Keratinocyte (primary cell): ENCODE measurements at regions not wholly inside any gene's neighbourhood (a gene's known extent, or its start where the extent isn't known, plus 50 kb on each side); places are given as distances from the start of the nearest gene placed in this dataset.

ENCODE experiments used
- DNase-seq: peaks from one replicate; pipeline ENCODE4 v3.0.0-alpha.2; 2011; ENCODE audit warnings: low read depth, missing footprints, low spot score
- FAIRE-seq: peaks from 2 replicates; lab custom pipeline; 2011; peaks lifted over from hg19 to GRCh38; lab: Jason Lieb, UNC
- H2AFZ ChIP-seq: 2 replicates; pipeline ENCODE4 v1.6.0; 2012; ENCODE audit warnings: low read length, control low read depth, inconsistent platforms; ENCODE audit not compliant: control insufficient read depth
- H3K27ac ChIP-seq: 2 replicates; pipeline ENCODE4 v1.5.1; 2011; ENCODE audit warnings: low read length; ENCODE audit not compliant: control insufficient read depth, insufficient read depth
- H3K27me3 ChIP-seq: 3 replicates; pipeline ENCODE4 v1.6.0; 2011; ENCODE audit warnings: low read length; ENCODE audit not compliant: control insufficient read depth, insufficient read depth; ENCODE audit errors: extremely low read depth
- H3K36me3 ChIP-seq, 2 experiments: 2 replicates in 1 of 2; 3 replicates in 1 of 2; pipeline ENCODE4 v1.5.1; 2011; ENCODE audit warnings: low read length in 2 of 2, mild to moderate bottlenecking in 1 of 2; ENCODE audit not compliant: control insufficient read depth in 2 of 2, insufficient read depth in 2 of 2; ENCODE audit errors: extremely low read depth in 1 of 2
- H3K4me1 ChIP-seq: 3 replicates; pipeline ENCODE4 v1.5.1; 2011; ENCODE audit warnings: low read length; ENCODE audit not compliant: control insufficient read depth, insufficient read depth; ENCODE audit errors: extremely low read depth
- H3K4me2 ChIP-seq: 3 replicates; pipeline ENCODE4 v1.6.0; 2011; ENCODE audit warnings: low read depth, low read length; ENCODE audit not compliant: control insufficient read depth, insufficient read depth; ENCODE audit errors: extremely low read depth
- H3K4me3 ChIP-seq, 3 experiments: fragments of 200-600 bp in 1 of 3; sonication (generic) in 1 of 3; 2 replicates in 2 of 3; 3 replicates in 1 of 3; pipeline ENCODE4 v1.5.1; 2011 to 2016; ENCODE audit warnings: low read length in 3 of 3, mild to moderate bottlenecking in 3 of 3, control low read depth in 2 of 3, inconsistent platforms in 1 of 3, low read depth in 1 of 3, mixed read lengths in 1 of 3, mixed run types in 1 of 3, moderate library complexity in 1 of 3; ENCODE audit not compliant: control insufficient read depth in 2 of 3, insufficient read depth in 2 of 3; ENCODE audit errors: extremely low read depth in 1 of 3
- H3K79me2 ChIP-seq: 2 replicates; pipeline ENCODE4 v1.6.0; 2012; ENCODE audit warnings: low read length; ENCODE audit not compliant: control insufficient read depth, insufficient read depth
- H3K9ac ChIP-seq: 3 replicates; pipeline ENCODE4 v1.6.0; 2011; ENCODE audit warnings: low read length; ENCODE audit not compliant: control insufficient read depth, insufficient read depth; ENCODE audit errors: extremely low read depth
- H3K9me1 ChIP-seq: 3 replicates; pipeline ENCODE4 v1.6.0; 2011; ENCODE audit warnings: low read length; ENCODE audit not compliant: control insufficient read depth, insufficient read depth; ENCODE audit errors: extremely low read depth
- H3K9me3 ChIP-seq: 2 replicates; pipeline ENCODE4 v1.5.1; 2012; ENCODE audit warnings: low read depth, low read length; ENCODE audit not compliant: control insufficient read depth
- H4K20me1 ChIP-seq: 3 replicates; pipeline ENCODE4 v1.6.0; 2011; ENCODE audit warnings: low read length; ENCODE audit not compliant: control insufficient read depth, insufficient read depth; ENCODE audit errors: extremely low read depth
- EZH2 ChIP-seq: IDR thresholded peaks from one replicate; pipeline ENCODE4 v1.6.1; 2012; ENCODE audit warnings: inconsistent platforms, mild to moderate bottlenecking, low read length, moderate library complexity
- dilution Hi-C: fragments of 300-500 bp; cut with MboI; formaldehyde crosslinking; loops from one replicate; pipeline ENCODE4 v1.7.0; 2020; ENCODE audit warnings: low sequenced_read_pairs; ENCODE audit not compliant: extremely low pct_ligation_motif_present
- TF ChIP-seq, protein P1 (sequence below), 3 experiments: IDR thresholded peaks in 1 of 3; conservative IDR thresholded peaks in 1 of 3; optimal IDR thresholded peaks in 1 of 3; 2 replicates in 2 of 3; 3 replicates in 1 of 3; pipeline versions ENCODE3 to v1.5.1; 2011; ENCODE audit warnings: low read length in 3 of 3, mild to moderate bottlenecking in 3 of 3, moderate library complexity in 2 of 3, control low read depth in 1 of 3, inconsistent platforms in 1 of 3; ENCODE audit not compliant: insufficient read depth in 2 of 3; ENCODE audit errors: extremely low read depth in 1 of 3

DNA sequence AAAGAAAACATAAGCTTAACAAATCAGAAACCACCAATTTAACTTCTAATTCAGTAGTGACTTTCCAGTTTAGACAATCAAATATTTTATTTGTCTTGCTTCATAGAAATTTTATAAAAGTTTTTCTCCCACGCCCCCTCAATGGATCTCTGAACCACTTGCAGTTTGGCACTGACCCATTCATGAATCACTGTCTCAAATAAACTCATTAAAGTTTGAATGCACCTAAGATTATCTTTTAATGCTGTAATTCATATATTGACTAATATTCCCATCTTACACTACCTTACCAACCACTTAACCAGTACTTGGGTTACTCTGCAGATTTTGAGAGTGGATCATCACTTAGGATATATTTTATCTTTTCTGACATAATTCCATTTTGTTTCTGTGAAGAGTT, 880.2 kb downstream of the OTOL1 start:
- dilution Hi-C loops, result no loop called here

DNA sequence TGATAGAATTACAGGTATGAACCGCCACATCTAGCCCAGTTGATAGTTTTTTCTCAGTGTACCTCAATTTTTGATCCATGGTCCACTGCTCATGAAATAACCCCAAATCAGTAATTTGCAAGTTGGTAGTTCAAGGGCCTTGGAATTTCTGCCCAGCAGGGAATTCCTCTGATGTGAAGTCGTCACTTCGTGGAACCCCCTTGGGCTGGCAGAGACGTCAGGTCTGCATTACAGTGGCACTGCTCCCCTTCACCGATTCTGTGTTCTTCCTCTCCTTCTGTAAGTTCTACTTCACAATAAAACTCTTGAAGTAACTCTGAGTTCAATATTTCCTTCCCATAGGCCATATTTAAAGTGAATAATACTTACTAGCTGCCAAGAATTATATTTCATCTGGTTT, 881.0 kb downstream of the OTOL1 start:
- Histone ChIP-seq H2AFZ (no peak overlapping the region), H3K79me2 (no peaks in the 10 kb centered on the region), H3K4me3 (no peak overlapping the region), H4K20me1 (no peaks in the 10 kb centered on the region), H3K4me1 (no peaks in the 10 kb centered on the region), H3K9me1 (no peaks in the 10 kb centered on the region), H3K9ac (no peak overlapping the region), H3K36me3 (no peaks in the 10 kb centered on the region), H3K27me3 (no peaks in the 10 kb centered on the region), H3K27ac (no peak overlapping the region), H3K9me3 (no peaks in the 10 kb centered on the region), H3K4me2 (no peak overlapping the region)
- TF ChIP-seq EZH2, result no peak
- TF ChIP-seq, protein P1, sequence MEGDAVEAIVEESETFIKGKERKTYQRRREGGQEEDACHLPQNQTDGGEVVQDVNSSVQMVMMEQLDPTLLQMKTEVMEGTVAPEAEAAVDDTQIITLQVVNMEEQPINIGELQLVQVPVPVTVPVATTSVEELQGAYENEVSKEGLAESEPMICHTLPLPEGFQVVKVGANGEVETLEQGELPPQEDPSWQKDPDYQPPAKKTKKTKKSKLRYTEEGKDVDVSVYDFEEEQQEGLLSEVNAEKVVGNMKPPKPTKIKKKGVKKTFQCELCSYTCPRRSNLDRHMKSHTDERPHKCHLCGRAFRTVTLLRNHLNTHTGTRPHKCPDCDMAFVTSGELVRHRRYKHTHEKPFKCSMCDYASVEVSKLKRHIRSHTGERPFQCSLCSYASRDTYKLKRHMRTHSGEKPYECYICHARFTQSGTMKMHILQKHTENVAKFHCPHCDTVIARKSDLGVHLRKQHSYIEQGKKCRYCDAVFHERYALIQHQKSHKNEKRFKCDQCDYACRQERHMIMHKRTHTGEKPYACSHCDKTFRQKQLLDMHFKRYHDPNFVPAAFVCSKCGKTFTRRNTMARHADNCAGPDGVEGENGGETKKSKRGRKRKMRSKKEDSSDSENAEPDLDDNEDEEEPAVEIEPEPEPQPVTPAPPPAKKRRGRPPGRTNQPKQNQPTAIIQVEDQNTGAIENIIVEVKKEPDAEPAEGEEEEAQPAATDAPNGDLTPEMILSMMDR (optimal IDR thresholded peaks at IDR 0.05 in 1 of 3, IDR thresholded peaks at IDR 0.05 in 1 of 3, conservative IDR thresholded peaks at IDR 0.05 in 1 of 3; ENCODE audit: extremely low read depth in 1 of 3, insufficient read depth in 2 of 3, low read length in 3 of 3), result no peak
- dilution Hi-C loops, result no loop called here
- FAIRE-seq (no peak), DNase-seq (no peak)

More for the DNA sequence above, 880.2 kb downstream of the OTOL1 start:
- no peaks in the 10 kb centered on the region for H3K9me1 ChIP-seq
- no peaks in the 10 kb centered on the region for H3K27me3 ChIP-seq
- no peak overlapping the region for H3K9ac ChIP-seq
- H4K20me1 ChIP-seq, result no peaks in the 10 kb centered on the region
- no peaks in the 10 kb centered on the region for H3K4me1 ChIP-seq
- TF ChIP-seq EZH2, result no peak
- TF ChIP-seq, protein P1 (optimal IDR thresholded peaks at IDR 0.05 in 1 of 3, IDR thresholded peaks at IDR 0.05 in 1 of 3, conservative IDR thresholded peaks at IDR 0.05 in 1 of 3; ENCODE audit: extremely low read depth in 1 of 3, insufficient read depth in 2 of 3, low read length in 3 of 3), result no peak
- no peak overlapping the region for H2AFZ ChIP-seq
- H3K27ac ChIP-seq, result no peak overlapping the region
- no peak overlapping the region for H3K4me2 ChIP-seq
- DNase-seq (no peak), FAIRE-seq (no peak)
- no peaks in the 10 kb centered on the region for H3K36me3 ChIP-seq
- H3K9me3 ChIP-seq, result no peaks in the 10 kb centered on the region
- no peak overlapping the region for H3K4me3 ChIP-seq
- no peaks in the 10 kb centered on the region for H3K79me2 ChIP-seq
